HuH-7 (cell line): ENCODE measurements at regions not wholly inside any gene's neighbourhood (a gene's known extent, or its start where the extent isn't known, plus 50 kb on each side); places are given as distances from the start of the nearest gene placed in this dataset.
A peak's percentile ranks its signal among the peaks of the same experiment; 100 is the strongest.

Experiments used
- DNase-seq: peaks from one replicate; pipeline ENCODE4 v3.0.0; 2011; ENCODE audit warnings: low spot score

- DNase-seq, result no peak
These were observed 621.4 kb downstream of the DIAPH3 start for GRCh38 chr13:59542303-59542702.

GRCh38 chr13:59543418-59543817, 620.3 kb downstream of the DIAPH3 start:
- no peak for DNase-seq

- no peak for DNase-seq
These were observed 618.7 kb downstream of the DIAPH3 start for GRCh38 chr13:59545007-59545406.

- no peak for DNase-seq
These were observed 617.5 kb downstream of the DIAPH3 start for GRCh38 chr13:59546178-59546577.

GRCh38 chr13:59547950-59548349, 615.8 kb downstream of the DIAPH3 start:
- no peak for DNase-seq

GRCh38 chr13:59562924-59563323, 600.8 kb downstream of the DIAPH3 start:
- no peak for DNase-seq

GRCh38 chr13:59566561-59566960, 597.2 kb downstream of the DIAPH3 start:
- no peak for DNase-seq

GRCh38 chr13:59568306-59568705, 595.4 kb downstream of the DIAPH3 start:
- no peak for DNase-seq

GRCh38 chr13:59570204-59570603, 593.5 kb downstream of the DIAPH3 start:
- no peak for DNase-seq

GRCh38 chr13:59584101-59584500, 579.6 kb downstream of the DIAPH3 start:
- DNase-seq, result no peak

- no peak for DNase-seq
These were observed 578.7 kb downstream of the DIAPH3 start for GRCh38 chr13:59584761-59585670.

GRCh38 chr13:59587030-59587429, 576.7 kb downstream of the DIAPH3 start:
- DNase-seq, result no peak

- no peak for DNase-seq
These were observed 575.6 kb downstream of the DIAPH3 start for GRCh38 chr13:59587971-59588716.

- no peak for DNase-seq
These were observed 575.0 kb downstream of the DIAPH3 start for GRCh38 chr13:59588717-59589067.

GRCh38 chr13:59601993-59602392, 561.7 kb downstream of the DIAPH3 start:
- no peak for DNase-seq

- DNase-seq, result peak; percentile 2
These were observed 560.1 kb downstream of the DIAPH3 start for GRCh38 chr13:59603646-59604045.

- DNase-seq, result no peak
These were observed 556.6 kb downstream of the DIAPH3 start for GRCh38 chr13:59607172-59607571.

GRCh38 chr13:59607780-59608233, 555.9 kb downstream of the DIAPH3 start:
- no peak for DNase-seq

GRCh38 chr13:59609421-59609820, 554.3 kb downstream of the DIAPH3 start:
- no peak for DNase-seq
